NCI-H1436 (cell line): ENCODE measurements at regions not wholly inside any gene's neighbourhood (a gene's known extent, or its start where the extent isn't known, plus 50 kb on each side); places are given as distances from the start of the nearest gene placed in this dataset.
"Not testable (repeated sequence)": the region's sequence is repeated elsewhere in the genome, so short reads cannot be mapped to it uniquely, and the experiment has no call there.

Experiments
- DNase-seq: peaks from one replicate; lab custom pipeline; 2025; lab: John Stamatoyannopoulos, UW

DNA sequence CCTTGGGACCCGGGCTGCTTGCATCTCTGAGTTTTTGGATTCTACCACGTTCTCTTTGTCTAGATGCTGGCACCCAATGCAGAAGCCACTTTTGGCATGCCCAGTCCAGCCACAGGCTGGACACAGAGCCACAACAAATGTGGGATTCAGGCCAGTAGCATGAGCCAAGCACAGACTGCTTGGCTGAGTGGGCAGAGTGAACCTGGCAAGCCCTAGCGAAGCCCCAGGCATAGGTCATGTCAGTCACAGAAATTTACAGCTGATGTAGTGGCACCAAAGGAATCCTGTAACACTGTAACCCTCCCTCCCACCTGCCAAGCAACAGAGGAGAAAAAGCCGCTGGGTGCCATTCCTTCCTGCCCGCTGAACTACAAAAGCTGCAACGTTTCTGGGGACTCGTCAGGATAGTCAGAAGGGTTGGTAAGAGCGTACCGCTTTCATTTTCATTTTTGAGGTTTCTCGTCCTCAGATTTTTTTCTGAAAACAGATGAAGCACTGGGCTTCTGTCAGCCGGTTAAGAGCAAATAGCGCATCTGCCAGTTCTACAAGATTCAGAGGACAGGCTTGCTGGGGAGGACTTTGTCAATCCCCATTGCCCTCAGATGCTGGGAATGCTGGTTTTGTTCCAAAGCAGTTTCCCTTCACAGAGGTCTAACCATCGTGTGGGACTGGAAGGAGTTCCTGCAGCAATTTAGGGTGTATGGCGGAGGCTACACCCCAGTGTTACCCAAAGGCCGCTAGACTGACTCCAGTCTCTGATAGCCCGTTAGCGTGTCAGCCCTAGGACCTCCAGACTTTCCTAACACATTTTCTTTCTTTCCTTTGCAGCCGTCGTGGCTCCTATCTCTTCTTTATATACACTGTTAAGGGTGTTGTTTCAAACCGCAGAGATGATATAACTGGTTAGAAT lies 399.0 kb downstream of the HTR1A start:
- no peak for DNase-seq

GRCh38 chr5:63555874-63556273 lies 406.4 kb downstream of the HTR1A start:
- no peak for DNase-seq

GRCh38 chr5:63554191-63554590 lies 408.1 kb downstream of the HTR1A start:
- no peak for DNase-seq

GRCh38 chr5:63553073-63553472 lies 409.2 kb downstream of the HTR1A start:
- no peak for DNase-seq

DNA sequence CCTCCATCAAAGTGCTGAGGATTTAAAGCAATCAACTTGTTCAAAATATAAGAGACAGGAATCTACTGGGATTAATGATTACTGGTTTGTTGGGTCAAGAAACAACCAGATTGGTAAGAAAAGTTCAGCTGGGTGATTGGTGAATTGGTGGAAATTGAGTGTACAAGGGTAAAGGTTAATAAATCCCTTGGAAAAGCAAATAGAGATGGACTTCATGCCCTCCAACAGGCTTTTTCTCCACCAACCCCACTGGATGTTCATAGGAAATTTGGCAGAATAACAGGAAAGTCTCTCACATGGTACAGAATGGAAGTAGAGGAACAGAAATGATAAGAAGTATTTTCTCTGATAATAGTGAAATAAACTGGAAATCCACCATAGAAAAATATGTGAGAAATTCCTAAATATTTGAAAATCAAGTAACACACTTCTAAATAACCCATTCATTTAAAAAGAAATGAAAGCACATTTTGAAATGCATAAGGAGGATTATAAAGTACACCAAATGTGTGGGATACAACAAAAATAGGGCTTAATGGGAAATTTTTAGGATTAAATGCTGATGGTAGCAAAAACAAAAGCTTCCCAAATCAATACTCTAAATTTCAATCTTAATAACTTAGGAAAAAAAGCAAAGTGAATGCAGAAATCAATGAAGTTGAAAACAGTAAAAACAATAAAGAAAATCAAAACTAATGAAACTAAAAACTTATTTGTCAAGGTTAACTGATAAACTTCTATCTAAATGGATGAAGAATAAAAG lies 426.2 kb downstream of the HTR1A start:
- DNase-seq = no peak

GRCh38 chr5:63524281-63524680 lies 438.0 kb downstream of the HTR1A start:
- DNase-seq = no peak

DNA sequence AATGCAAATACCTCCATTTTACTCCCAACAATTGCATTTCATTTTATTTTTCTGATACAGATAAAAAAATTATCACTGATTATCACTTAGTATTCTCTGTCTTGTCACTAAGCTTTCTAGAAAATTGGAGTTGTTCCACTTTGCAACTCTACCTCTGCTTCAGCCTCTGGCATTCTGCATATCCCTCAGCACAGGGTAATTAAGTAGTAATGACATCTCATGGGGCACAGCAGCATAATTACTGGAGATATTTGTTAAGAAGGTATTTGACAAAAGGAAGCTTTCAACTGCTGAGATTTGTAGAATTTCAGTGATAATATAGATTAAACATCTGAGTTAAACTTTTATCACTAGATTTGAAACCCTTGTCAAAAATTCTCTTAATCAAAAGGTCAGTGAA lies 446.2 kb downstream of the HTR1A start:
- no peak for DNase-seq

GRCh38 chr5:63500242-63500641 lies 462.0 kb downstream of the HTR1A start:
- no peak for DNase-seq

DNA sequence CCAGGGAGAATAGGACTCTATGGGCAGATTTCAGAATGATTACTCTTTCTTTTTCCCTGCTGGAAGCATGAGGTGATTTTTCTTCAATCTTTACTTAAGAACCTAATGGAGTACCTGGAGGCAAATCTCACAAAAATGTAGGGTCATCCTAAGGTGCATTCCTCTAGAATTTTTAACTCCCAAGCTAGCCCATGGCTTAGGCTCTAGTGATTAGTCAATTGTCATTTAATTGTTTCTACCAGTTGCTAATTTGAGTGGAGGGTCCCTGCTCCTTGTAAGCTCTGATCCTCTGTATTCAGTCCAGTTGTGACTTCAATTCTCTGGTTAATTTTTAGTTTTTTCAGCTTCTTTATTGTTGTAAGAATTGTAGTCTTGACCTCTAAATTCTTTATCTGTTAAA lies 467.0 kb downstream of the HTR1A start:
- no peak for DNase-seq

DNA sequence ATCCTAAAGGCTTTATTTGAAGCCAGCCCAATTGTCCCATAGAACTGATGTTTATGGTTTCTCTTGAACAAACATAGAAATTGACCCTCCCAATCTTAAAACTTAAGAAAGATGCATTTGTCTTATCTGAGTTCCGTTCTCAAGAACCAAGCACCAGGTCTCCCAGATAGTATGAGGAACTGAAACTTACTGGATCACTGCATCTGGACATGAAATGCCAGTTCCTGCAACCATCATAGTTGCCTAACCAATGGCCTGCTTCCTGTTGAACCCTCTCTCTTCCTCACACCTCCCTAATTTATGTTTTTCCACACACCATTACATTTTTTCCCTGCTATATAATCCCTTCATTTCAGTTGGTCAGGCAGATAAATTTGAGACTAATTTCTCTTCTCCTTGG lies 478.9 kb downstream of the HTR1A start:
- no peak for DNase-seq

GRCh38 chr5:63473335-63473967 lies 488.8 kb downstream of the HTR1A start:
- no peak for DNase-seq

DNA sequence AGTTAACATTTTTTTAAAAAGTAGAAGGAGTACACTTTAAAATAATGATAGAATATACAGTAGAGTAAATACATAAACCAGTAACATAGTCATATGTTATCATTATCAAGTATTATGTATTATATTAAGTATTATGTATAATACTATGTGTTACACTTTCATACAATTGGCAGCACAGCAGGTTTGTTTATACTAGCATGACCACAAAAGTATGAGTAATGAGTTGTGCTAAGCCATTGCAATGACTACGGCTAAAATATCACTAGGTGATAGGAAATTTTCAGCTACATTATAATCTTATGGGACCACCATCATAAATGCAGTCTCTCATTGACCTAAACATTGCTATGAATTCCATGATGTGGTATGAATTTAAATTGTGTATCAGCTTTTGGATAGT lies 506.0 kb downstream of the HTR1A start:
- no peak for DNase-seq

- no peak for DNase-seq
Observed at GRCh38 chr5:63451188-63451587, 511.1 kb downstream of the HTR1A start.

GRCh38 chr5:63439537-63439936 lies 522.7 kb downstream of the HTR1A start:
- DNase-seq = no peak

DNA sequence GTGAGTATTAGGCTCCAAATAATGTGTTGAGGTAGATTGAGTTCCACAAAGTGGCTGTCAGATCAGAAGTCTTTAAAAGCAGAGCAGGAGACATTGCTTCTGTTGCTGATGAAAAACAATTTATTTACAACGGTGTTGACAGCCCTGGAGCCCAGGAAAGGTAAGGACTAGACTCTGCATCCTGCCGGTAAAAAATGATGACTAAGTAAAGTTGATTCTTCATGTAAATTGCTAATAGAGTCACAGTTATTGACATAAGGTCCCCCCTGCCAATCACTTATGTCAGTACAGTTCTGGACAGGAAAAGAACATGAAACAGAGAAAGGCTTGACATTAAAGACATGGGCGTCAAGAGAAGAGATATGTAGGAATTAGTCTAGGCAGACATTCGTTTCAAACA lies 552.5 kb downstream of the HTR1A start:
- DNase-seq = no peak

DNA sequence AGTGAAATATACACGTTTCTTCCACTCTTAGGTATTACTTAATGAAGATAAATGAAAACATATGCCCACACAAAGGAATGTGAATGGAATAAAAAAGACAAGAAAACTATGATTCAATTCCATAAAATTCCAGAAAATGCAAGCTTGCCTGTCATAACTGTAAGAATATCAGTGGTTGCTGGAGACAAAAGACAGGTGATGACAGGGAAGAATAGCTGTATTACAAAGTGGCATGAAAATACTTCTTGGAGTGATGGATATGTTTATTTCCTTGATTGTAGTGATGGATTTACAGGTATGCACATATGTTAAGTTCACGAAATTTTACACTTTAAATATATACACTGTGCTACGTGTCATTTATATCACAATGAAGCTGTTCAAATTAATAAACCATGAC lies 553.3 kb downstream of the HTR1A start:
- DNase-seq = no peak

DNA sequence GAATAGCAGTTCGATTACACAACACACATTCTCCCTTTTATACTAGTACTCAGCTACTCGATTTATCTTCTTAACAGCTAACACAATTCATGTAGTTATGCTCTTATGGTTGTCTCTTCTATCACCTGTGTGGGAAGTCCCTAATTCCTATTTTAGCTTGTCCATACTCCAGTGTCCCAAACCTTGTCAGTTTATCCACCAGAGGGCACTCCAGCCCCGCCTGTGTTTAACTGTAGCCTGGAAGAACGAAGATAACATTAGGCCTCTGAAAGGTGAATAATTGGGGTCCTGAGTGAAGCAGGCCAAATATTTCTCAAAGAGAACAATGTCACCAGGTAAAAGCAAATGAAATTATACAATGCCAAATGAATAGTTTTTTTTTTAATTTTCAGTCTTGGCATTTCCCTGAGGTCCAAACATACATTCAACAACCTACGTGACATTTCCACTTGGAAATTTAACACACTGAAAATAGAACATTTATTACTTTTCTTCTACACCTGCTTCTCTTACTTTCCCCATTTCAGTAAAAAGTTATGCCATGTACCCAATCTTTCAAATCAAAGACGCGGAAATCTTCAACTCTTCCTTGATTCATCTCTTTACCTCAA lies 560.7 kb downstream of the HTR1A start:
- peak; percentile 15 for DNase-seq

DNA sequence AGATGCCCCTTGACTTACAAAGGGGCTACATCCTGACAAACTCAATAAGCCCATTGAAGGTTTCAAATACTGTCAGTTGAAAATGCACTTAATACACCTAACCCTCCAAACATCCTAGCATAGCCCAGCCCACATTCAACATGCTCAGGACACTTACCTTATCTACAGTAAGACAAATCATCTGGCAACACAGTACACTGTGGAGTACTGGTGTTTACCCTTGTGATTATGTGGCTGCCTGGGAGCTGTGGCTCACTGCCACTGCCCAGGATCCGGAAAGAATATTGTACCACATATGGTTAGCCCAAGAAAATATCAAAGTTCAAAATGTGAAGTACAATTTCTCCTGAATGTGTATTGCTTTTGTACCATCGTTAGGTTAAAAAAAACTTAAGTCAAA lies 562.2 kb downstream of the HTR1A start:
- DNase-seq = no peak

DNA sequence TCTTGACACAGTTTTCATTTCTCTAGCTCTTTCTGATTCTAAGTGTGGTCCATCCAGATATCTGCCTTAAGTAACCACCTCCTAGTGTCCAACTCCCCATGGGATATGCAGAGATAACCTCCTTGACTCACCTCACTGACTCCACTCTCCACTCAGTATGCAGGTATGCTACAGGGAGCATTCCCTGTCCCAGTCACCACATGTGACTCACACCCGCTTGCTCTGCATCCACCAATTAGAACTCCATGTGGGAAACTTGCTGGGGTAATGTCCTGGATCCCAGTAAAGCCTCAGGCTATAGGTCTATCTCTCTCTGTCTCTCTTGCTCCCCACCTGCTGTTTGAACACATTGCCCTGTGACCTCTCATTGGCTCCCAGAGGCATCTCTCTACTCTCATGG lies 563.9 kb downstream of the HTR1A start:
- DNase-seq = no peak

DNA sequence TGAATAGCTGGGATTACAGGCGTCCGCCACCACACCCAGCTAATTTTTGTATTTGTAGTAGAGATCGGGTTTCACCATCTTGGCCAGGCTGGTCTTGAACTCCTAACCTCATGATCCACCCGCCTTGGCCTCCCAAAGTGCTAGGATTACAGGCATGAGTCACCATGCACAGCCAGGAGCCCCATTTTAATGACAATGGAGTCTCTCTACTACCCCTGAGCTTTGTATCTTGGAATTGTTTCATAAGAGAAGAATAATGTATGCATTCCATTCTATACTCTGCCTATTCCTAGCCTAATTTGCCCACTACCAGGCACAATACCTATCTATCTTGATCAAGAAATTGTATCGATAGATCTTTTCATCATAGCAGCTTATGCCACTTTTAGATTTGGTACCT lies 574.1 kb downstream of the HTR1A start:
- not testable (repeated sequence) for DNase-seq

DNA sequence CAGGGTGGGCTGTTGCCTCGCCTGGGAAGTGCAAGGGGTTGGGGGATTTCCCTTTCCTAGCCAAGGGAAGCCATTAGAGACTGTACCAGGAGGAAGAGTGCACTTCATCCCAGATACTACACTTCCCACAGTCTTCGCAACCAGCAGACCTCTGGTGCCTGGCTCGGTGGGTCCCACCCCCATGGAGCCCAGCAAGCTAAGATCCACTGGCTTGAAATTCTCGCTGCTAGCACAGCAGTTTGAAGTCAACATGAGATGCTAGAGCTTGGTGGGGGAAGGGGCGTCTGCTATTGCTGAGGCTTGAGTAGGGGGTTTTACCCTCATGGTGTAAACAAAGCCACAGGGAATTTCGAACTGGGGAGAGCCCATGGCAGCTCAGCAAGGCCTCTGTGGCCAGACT lies 586.4 kb downstream of the HTR1A start:
- no peak for DNase-seq

DNA sequence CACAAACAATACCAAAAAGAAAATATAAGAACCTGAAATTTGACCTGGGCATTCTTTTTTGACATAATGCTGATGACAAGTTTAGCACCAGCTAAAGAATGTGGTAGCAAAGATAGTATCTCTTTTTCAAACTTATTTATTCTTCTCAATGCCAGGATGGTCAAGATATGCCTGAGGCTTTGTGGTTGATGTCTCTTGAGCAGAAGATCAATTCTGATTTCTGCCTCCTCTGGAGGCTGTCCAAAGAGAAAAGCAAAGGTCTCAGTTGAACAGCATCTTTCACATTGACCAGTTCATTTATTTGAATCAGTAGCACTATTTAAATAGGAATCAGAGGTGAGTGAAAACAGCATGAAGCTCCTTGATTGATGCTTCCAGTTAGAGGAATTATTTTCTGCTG lies 588.2 kb downstream of the HTR1A start:
- no peak for DNase-seq
